Adrenal gland (tissue), 5 donors: ENCODE measurements at regions not wholly inside any gene's neighbourhood (a gene's known extent, or its start where the extent isn't known, plus 50 kb on each side); places are given as distances from the start of the nearest gene placed in this dataset.

Experiments
- POLR2A ChIP-seq, 2 donors: fragments of 450-650 bp; IDR thresholded peaks; one replicate each; pipeline ENCODE4 v1.6.1; 2017; ENCODE audit warnings: antibody characterized with exemption in 2 of 2, mild to moderate bottlenecking in 2 of 2, moderate library complexity in 1 of 2
- TF ChIP-seq, protein P1 (sequence below), 6 experiments: fragments of 450-650 bp in 4 of 6; fragments of 200-600 bp in 2 of 6; sonication (generic) in 1 of 6; IDR thresholded peaks; 1 replicate in 5 of 6; 2 replicates in 1 of 6; pipeline versions ENCODE4 v1.5.1 to v1.8.0; 2016 to 2021; ENCODE audit warnings: antibody characterized with exemption in 6 of 6, mild to moderate bottlenecking in 2 of 6, moderate library complexity in 1 of 6
- donor health status: DM: no; HTN: no; CAD: no.

DNA sequence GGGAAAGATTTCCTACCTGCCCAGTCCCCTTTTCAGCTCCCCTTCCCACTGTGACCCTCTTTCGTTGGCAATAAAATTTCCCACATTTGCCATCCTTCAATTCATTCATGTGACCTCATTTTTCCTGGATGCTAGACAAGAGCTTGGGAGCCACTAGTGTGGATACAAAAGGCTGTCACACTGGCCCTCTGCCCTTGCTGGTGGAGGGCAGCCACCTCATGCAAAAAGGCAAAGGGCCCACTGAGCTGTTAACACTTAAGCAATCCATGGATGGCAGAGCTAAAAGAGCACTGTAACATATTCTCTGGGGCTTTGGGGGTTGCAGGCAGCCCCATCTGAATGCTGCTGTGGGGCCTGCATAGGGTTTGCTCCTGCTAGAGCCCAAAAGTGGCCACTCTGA lies 315.1 kb downstream of the NEBL start:
- TF ChIP-seq POLR2A (IDR thresholded peaks at IDR 0.05), result no peak
- TF ChIP-seq, protein P1, sequence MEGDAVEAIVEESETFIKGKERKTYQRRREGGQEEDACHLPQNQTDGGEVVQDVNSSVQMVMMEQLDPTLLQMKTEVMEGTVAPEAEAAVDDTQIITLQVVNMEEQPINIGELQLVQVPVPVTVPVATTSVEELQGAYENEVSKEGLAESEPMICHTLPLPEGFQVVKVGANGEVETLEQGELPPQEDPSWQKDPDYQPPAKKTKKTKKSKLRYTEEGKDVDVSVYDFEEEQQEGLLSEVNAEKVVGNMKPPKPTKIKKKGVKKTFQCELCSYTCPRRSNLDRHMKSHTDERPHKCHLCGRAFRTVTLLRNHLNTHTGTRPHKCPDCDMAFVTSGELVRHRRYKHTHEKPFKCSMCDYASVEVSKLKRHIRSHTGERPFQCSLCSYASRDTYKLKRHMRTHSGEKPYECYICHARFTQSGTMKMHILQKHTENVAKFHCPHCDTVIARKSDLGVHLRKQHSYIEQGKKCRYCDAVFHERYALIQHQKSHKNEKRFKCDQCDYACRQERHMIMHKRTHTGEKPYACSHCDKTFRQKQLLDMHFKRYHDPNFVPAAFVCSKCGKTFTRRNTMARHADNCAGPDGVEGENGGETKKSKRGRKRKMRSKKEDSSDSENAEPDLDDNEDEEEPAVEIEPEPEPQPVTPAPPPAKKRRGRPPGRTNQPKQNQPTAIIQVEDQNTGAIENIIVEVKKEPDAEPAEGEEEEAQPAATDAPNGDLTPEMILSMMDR (IDR thresholded peaks at IDR 0.05), result no peak
